HG03378 (cell line): ENCODE measurements at regions not wholly inside any gene's neighbourhood (a gene's known extent, or its start where the extent isn't known, plus 50 kb on each side); places are given as distances from the start of the nearest gene placed in this dataset.
"Not testable (repeated sequence)": the region's sequence is repeated elsewhere in the genome, so short reads cannot be mapped to it uniquely, and the experiment has no call there.

ENCODE experiments used
- ATAC-seq: cut with Tn5 transposase; IDR thresholded peaks from one replicate; pipeline ENCODE4 v1.9.1; 2021; ENCODE audit warnings: mild to moderate bottlenecking, moderate library complexity; ENCODE audit not compliant: unreplicated experiment

- no peak for ATAC-seq
Observed at GRCh38 chr9:75274781-75275180, 186.5 kb downstream of the OSTF1 start.

GRCh38 chr9:75282047-75282446, 193.7 kb downstream of the OSTF1 start:
- ATAC-seq = no peak

GRCh38 chr9:75289332-75289731, 201.0 kb downstream of the OSTF1 start:
- ATAC-seq = no peak

- no peak for ATAC-seq
Observed at GRCh38 chr9:75299324-75299723, 211.0 kb downstream of the OSTF1 start.

GRCh38 chr9:75333624-75334023, 245.3 kb downstream of the OSTF1 start:
- ATAC-seq = no peak

- ATAC-seq = no peak
Observed at GRCh38 chr9:75358846-75359245, 270.5 kb downstream of the OSTF1 start.

GRCh38 chr9:75359638-75360037, 271.3 kb downstream of the OSTF1 start:
- ATAC-seq = no peak

- no peak for ATAC-seq
Observed at GRCh38 chr9:75360252-75360651, 271.9 kb downstream of the OSTF1 start.

GRCh38 chr9:75362446-75362845, 274.1 kb downstream of the OSTF1 start:
- ATAC-seq = not testable (repeated sequence)

- no peak for ATAC-seq
Observed at GRCh38 chr9:75365196-75365595, 276.9 kb downstream of the OSTF1 start.

GRCh38 chr9:75369989-75370388, 281.7 kb downstream of the OSTF1 start:
- no peak for ATAC-seq

GRCh38 chr9:75372499-75373268, 284.4 kb downstream of the OSTF1 start:
- no peak for ATAC-seq

GRCh38 chr9:75376680-75377254, 288.5 kb downstream of the OSTF1 start:
- ATAC-seq = no peak

GRCh38 chr9:75378036-75378435, 289.7 kb downstream of the OSTF1 start:
- no peak for ATAC-seq

- no peak for ATAC-seq
Observed at GRCh38 chr9:75378926-75379325, 290.6 kb downstream of the OSTF1 start.

GRCh38 chr9:75382126-75382525, 293.8 kb downstream of the OSTF1 start:
- ATAC-seq = no peak

GRCh38 chr9:75383420-75384034, 295.2 kb downstream of the OSTF1 start:
- ATAC-seq = not testable (repeated sequence)

- ATAC-seq = no peak
Observed at GRCh38 chr9:75385236-75385635, 296.9 kb downstream of the OSTF1 start.

- ATAC-seq = no peak
Observed at GRCh38 chr9:75389101-75389500, 300.8 kb downstream of the OSTF1 start.

- no peak for ATAC-seq
Observed at GRCh38 chr9:75390951-75391350, 302.6 kb downstream of the OSTF1 start.

GRCh38 chr9:75391497-75391896, 303.2 kb downstream of the OSTF1 start:
- ATAC-seq = no peak

GRCh38 chr9:75395336-75395735, 307.0 kb downstream of the OSTF1 start:
- ATAC-seq = no peak
